Right cardiac atrium (tissue), 5 donors: ENCODE measurements at regions not wholly inside any gene's neighbourhood (a gene's known extent, or its start where the extent isn't known, plus 50 kb on each side); places are given as distances from the start of the nearest gene placed in this dataset.

Source experiments
- ATAC-seq, 2 donors: fragments of 200-7000 bp; cut with Tn5 transposase; one replicate each; pipeline versions ENCODE4 v1.8.0 to v1.9.1; 2020; ENCODE audit warnings: moderate library complexity in 2 of 2, mild to moderate bottlenecking in 1 of 2
- DNase-seq, 3 donors: peaks; one replicate each; pipeline ENCODE4 v3.0.0-alpha.2; 2020
- H3K27ac ChIP-seq: one replicate; pipeline ENCODE4 v1.5.1; 2013; ENCODE audit warnings: mild to moderate bottlenecking, low read length, control low read depth, moderate library complexity
- H3K27me3 ChIP-seq: one replicate; pipeline ENCODE4 v1.6.1; 2013; ENCODE audit not compliant: control insufficient read depth, insufficient read depth
- H3K4me1 ChIP-seq: one replicate; pipeline ENCODE4 v1.6.1; 2013; ENCODE audit warnings: low read length; ENCODE audit not compliant: control insufficient read depth, insufficient read depth
- H3K4me3 ChIP-seq: one replicate; pipeline ENCODE4 v1.5.1; 2013; ENCODE audit warnings: low read length, control low read depth
- H3K9me3 ChIP-seq: one replicate; pipeline ENCODE4 v1.6.1; 2013; ENCODE audit warnings: low read length; ENCODE audit not compliant: control insufficient read depth
- WGBS: extraction: QIAGEN DNeasy Blood & Tissue Kit; methylation state at CpG from one replicate; pipeline ENCODE4 v1.1.7; 2013; 5-methylcytosine and 5-hydroxymethylcytosine counted together
- intact Hi-C, 4 donors: fragments of 100-400 bp; cut with DNase I; formaldehyde crosslinking; loops; one replicate each; pipeline versions ENCODE4 v1.11.0 to v1.14.0; 2022 to 2023
- donor health status: healthy with polysubstance abuse.
- donor health status: DM: no; HTN: yes; CAD: no.
- donor health status: DM: no; HTN: no; CAD: no.
- donor health status: DM: no; HTN: yes; CAD: no; lungs with severe emphysema.
- donor health status: DM: yes; HTN: yes; CAD: no.

DNA sequence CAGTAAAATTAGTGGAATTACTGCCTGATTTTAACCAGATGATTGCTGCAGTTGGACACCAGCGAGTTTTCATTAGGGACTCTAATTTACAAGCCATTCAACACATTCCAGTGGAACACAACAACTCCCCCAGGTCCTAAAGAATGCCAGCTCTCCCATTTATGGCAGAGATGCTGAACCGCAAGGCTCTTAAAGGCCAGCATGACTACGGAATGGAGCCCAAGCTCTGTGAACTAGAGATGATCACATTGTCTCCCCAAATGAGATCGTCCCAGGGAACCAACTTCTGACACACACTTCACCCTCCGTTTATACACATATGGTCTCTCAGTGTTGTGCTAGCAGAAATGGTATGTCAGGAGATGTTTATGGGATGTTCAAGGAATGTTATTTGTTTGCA, 446.2 kb upstream of the NR2F2 start:
- intact Hi-C loops, result no loop called here
- WGBS, result 88% methylated on average over 5 of the region's 5 CpGs
- no peak for DNase-seq

GRCh38 chr15:95887666-95888390, 442.7 kb upstream of the NR2F2 start:
- Histone ChIP-seq H3K4me1 (no peaks in the 10 kb centered on the region), H3K27me3 (no peaks in the 10 kb centered on the region), H3K4me3 (no peak overlapping the region), H3K9me3 (no peaks in the 10 kb centered on the region), H3K27ac (no peak overlapping the region)
- DNase-seq (no peak), ATAC-seq (no peak)
- WGBS, result 81% methylated on average over 7 of the region's 7 CpGs
- intact Hi-C loops, result no loop called here

More for the DNA sequence above, 446.2 kb upstream of the NR2F2 start:
- H3K4me1 ChIP-seq, result no peaks in the 10 kb centered on the region
- no peak for ATAC-seq
- H3K4me3 ChIP-seq, result no peak overlapping the region
- no peak overlapping the region for H3K27ac ChIP-seq
- no peaks in the 10 kb centered on the region for H3K9me3 ChIP-seq
- H3K27me3 ChIP-seq, result no peaks in the 10 kb centered on the region

DNA sequence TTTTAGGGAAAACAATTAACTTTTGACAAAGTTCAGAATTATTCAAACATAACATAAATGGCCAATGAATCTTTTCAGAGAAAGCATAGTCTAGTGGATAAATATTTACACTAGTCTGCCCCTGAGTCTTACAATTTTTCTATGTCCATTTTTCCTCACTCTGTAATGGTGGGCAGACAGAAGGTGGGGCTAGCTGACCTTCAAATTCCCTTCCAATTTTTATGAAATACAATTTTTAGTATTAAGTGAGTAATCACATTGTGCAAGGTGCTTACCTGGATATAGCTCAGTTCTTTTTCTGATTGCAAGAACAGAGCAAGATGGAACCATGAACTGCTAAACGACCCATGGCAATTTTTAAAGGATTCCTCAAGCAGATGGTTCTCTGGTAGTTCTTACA, 441.7 kb upstream of the NR2F2 start:
- H3K4me3 ChIP-seq, result no peak overlapping the region
- 90% methylated on average over 1 of the region's 1 CpG for WGBS
- no peak for DNase-seq
- H3K4me1 ChIP-seq, result no peaks in the 10 kb centered on the region
- no peak overlapping the region for H3K27ac ChIP-seq
- intact Hi-C loops, result no loop called here
- no peaks in the 10 kb centered on the region for H3K27me3 ChIP-seq
- ATAC-seq, result no peak
- no peaks in the 10 kb centered on the region for H3K9me3 ChIP-seq

- Histone ChIP-seq H3K27me3 (no peaks in the 10 kb centered on the region), H3K4me3 (no peak overlapping the region), H3K27ac (no peak overlapping the region), H3K4me1 (no peaks in the 10 kb centered on the region), H3K9me3 (no peaks in the 10 kb centered on the region)
- no peak for DNase-seq
- intact Hi-C loops, result no loop called here
- ATAC-seq, result no peak
- 51% methylated on average over 2 of the region's 2 CpGs for WGBS
Observed at GRCh38 chr15:95894407-95894956, 436.0 kb upstream of the NR2F2 start.

- Histone ChIP-seq H3K4me3 (no peak overlapping the region), H3K27me3 (no peaks in the 10 kb centered on the region), H3K4me1 (no peaks in the 10 kb centered on the region), H3K27ac (no peak overlapping the region), H3K9me3 (no peaks in the 10 kb centered on the region)
- DNase-seq (no peak), ATAC-seq (no peak)
- intact Hi-C loops, result no loop called here
Observed at GRCh38 chr15:95895508-95895907, 435.0 kb upstream of the NR2F2 start.

- no peak overlapping the region for H3K27ac ChIP-seq
- H3K4me1 ChIP-seq, result no peaks in the 10 kb centered on the region
- no peak overlapping the region for H3K4me3 ChIP-seq
- WGBS, result 79% methylated on average over 2 of the region's 2 CpGs
- intact Hi-C loops, result no loop called here
- H3K9me3 ChIP-seq, result no peaks in the 10 kb centered on the region
- ATAC-seq (no peak), DNase-seq (no peak)
- no peaks in the 10 kb centered on the region for H3K27me3 ChIP-seq
Observed at GRCh38 chr15:95897651-95898050, 432.8 kb upstream of the NR2F2 start.

GRCh38 chr15:95898761-95899160, 431.7 kb upstream of the NR2F2 start:
- intact Hi-C loops, result no loop called here

DNA sequence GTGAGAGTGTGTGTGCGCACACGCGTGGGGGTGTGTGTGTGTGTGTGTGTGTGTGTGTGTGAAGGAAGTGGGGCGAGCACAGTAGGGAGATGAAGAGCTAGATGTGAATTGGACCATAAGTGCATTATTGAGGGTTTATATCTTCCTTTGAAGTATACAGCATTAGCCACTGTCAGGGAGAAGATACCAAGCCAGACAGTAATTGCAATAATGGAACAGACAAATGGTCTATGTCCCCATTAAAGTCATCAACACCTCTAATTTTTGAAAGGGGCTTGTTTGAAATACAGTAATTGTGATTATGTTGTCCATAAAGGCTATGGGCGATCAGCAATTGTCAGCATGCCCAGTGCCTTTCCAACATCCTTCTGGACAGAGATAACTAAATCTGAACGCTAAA, 429.2 kb upstream of the NR2F2 start:
- intact Hi-C loops, result no loop called here
- Histone ChIP-seq H3K9me3 (no peaks in the 10 kb centered on the region), H3K4me3 (no peak overlapping the region), H3K27me3 (no peaks in the 10 kb centered on the region), H3K27ac (no peak overlapping the region), H3K4me1 (no peaks in the 10 kb centered on the region)
- 79% methylated on average over 6 of the region's 6 CpGs for WGBS
- ATAC-seq (no peak), DNase-seq (no peak)

More at GRCh38 chr15:95898761-95899160, 431.7 kb upstream of the NR2F2 start:
- Histone ChIP-seq H3K27me3 (no peaks in the 10 kb centered on the region), H3K4me1 (no peaks in the 10 kb centered on the region), H3K9me3 (no peaks in the 10 kb centered on the region), H3K4me3 (no peak overlapping the region), H3K27ac (no peak overlapping the region)
- ATAC-seq, result no peak
- 93% methylated on average over 1 of the region's 1 CpG for WGBS
- DNase-seq, result no peak

- Histone ChIP-seq H3K27ac (no peak overlapping the region), H3K4me3 (no peak overlapping the region), H3K27me3 (no peaks in the 10 kb centered on the region), H3K4me1 (no peaks in the 10 kb centered on the region), H3K9me3 (no peaks in the 10 kb centered on the region)
- no peak for ATAC-seq
- DNase-seq, result no peak
- 85% methylated on average over 3 of the region's 3 CpGs for WGBS
- intact Hi-C loops, result no loop called here
Observed at GRCh38 chr15:95902606-95903005, 427.9 kb upstream of the NR2F2 start.

DNA sequence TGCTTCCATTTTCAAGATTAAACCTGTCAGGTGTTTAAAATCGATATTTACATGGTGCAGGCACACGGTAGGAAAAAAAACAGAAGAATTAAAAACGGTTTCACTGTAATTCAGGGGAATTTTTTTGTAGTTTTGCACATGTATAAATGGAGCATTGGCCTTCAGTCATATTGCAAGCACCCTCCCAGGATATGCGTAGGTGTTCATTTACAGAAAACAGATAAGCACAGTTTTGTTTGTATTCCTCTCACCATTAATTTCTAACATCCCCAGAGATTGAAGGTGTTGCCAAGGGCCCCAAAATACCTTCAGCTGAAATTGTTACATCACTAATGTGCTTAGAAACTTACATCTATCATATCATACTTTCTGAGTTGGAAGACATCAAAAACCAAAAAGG, 427.1 kb upstream of the NR2F2 start:
- ATAC-seq (no peak), DNase-seq (no peak)
- H3K27ac ChIP-seq, result no peak overlapping the region
- no peak overlapping the region for H3K4me3 ChIP-seq
- no peaks in the 10 kb centered on the region for H3K9me3 ChIP-seq
- no peaks in the 10 kb centered on the region for H3K4me1 ChIP-seq
- H3K27me3 ChIP-seq, result no peaks in the 10 kb centered on the region
- intact Hi-C loops, result no loop called here
- WGBS, result 73% methylated on average over 4 of the region's 4 CpGs

- H3K27me3 ChIP-seq, result no peaks in the 10 kb centered on the region
- no peak overlapping the region for H3K27ac ChIP-seq
- intact Hi-C loops, result no loop called here
- DNase-seq, result no peak
- no peak for ATAC-seq
- H3K4me1 ChIP-seq, result no peaks in the 10 kb centered on the region
- 79% methylated on average over 11 of the region's 11 CpGs for WGBS
- H3K9me3 ChIP-seq, result no peaks in the 10 kb centered on the region
- H3K4me3 ChIP-seq, result no peak overlapping the region
Observed at GRCh38 chr15:95910643-95911212, 419.8 kb upstream of the NR2F2 start.
